GM19467 (cell line): ENCODE measurements at regions not wholly inside any gene's neighbourhood (a gene's known extent, or its start where the extent isn't known, plus 50 kb on each side); places are given as distances from the start of the nearest gene placed in this dataset.
A peak's percentile ranks its signal among the peaks of the same experiment; 100 is the strongest.

ENCODE experiments used
- ATAC-seq: cut with Tn5 transposase; IDR thresholded peaks from one replicate; pipeline ENCODE4 v1.9.1; 2021; ENCODE audit warnings: mild to moderate bottlenecking, moderate library complexity; ENCODE audit not compliant: unreplicated experiment

DNA sequence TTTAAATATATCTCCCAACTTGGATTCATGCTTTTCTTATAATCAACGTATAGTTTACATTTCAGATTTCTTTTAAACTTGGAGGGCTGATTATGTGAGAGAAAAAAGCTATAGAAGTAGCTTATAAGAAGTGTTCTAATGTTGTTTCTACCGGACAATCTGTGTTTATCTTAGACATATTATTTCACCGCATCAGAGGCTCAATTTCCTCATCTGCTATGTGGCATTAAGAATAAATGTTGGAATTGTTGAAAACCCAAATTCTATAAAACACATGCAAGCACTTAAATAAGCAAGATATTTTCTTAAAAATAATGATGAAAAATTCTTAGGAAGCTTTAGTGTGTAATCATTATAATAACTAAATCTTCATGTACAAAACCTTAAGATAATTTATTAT is 407.9 kb downstream of the HRH4 start:
- no peak for ATAC-seq

DNA sequence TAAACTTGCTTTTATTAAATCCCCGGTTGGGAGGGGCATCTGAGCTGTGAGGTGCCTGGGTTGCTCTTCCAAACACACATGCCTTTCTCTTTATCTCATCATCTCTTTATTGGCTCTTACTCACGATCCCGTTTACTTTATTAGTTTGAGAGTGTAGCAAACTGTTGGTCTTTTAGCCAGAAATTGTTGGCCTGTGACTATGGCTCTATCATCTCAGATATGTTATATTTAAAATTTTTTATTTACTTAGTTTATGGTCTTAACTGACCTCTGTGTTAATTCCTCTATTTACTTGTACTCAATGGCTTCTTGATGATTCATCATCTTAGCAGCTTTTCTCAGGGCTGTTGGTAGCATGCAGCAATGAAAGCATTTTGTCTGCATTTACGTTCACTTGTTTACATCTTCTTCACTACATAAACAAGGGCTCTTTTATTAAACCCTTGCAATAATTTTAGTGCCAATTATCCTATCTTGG is 408.4 kb downstream of the HRH4 start:
- no peak for ATAC-seq

DNA sequence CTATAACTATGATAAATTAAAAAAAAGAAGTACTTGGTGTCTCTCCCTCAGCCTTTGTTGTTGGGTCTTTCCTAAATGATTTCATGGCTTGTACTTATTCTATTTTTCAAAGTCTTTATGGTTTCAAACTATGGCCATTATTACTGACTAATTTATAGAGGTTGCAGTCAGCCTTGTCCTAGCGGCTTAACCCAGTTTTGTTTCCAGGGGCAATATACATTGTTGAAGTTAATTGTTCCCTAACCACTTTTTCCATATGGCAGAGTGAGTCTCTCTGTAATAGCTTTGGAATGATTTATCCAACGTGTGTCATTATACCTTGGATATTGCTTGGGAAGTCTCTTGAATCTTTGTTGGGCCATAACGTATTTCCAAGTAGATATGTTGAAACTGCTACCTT is 408.8 kb downstream of the HRH4 start:
- ATAC-seq: no peak

DNA sequence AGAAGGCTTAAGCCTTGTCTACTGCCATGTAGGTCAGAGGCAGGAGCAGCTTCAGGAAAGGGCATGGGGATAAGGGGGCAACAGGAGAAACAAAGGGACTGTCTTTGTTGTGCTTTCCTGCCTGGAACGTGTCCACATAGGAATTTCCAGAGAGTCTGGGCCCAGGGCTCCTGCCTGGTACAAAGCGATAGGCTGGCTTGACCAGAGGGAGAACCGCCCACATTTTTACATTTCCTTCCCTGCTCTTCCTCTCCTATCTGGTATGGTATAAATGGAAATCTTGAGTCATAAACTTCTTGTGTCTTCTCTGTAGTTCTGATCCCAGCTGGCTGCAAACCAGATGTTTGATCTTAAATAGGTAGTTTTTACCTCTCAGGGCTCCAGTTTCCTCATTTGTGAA is 414.8 kb downstream of the HRH4 start:
- ATAC-seq: no peak

DNA sequence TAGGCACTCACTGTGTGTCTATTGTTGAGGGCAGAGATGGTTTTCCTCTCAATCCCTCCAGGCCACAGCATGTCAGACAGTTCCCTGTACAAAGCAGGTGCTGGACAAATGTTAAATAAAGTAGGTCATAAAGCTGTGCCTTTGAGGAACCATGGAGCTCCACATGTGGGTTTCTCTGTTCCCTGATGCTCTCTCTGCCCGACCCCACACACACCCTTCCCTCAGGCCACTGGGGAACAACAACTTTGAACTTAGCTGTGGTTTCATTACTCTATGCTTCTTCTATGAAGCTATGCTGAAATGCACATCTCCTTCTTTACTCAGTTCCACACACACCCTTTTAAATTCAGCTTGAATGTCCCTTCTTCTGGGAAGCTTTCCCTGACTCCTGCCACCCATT is 415.3 kb downstream of the HRH4 start:
- no peak for ATAC-seq

DNA sequence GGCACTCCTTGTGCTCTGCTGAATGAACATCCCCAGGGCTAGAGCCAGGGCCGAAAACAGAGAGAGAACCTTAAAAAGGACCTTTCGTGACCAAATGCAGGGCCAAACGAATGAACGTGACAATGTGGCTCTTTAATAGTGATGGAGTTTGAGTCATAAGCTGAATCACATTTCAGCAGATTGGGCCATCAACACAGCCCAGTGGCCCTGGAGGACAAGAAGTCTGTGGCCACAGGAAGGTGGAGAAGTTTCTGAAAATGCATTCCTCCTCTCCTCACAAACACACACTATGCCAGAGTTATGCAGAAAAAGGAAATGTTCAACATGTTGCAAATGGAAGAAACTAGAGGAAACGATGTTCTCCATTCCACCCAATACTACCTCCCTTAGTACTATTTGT is 415.8 kb downstream of the HRH4 start:
- ATAC-seq: no peak

DNA sequence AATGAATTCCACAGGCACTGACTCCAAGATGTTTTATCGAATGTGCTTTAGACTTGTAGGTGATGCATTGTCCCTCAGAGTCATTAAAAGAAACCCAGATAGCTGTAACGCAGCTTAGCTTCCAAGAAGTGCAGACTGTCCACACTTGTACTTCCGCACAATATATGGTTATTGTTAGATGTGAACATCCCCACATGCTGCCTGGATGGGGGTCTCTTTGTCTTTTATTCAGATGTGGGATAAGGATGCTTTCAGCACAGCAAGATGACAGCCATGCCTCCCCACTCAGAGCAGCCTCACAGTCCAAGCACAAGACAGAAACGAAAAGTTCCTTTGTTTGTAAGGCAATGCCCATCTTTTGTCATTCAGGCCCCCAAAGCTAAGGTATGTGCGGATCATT is 416.6 kb downstream of the HRH4 start:
- ATAC-seq: no peak

DNA sequence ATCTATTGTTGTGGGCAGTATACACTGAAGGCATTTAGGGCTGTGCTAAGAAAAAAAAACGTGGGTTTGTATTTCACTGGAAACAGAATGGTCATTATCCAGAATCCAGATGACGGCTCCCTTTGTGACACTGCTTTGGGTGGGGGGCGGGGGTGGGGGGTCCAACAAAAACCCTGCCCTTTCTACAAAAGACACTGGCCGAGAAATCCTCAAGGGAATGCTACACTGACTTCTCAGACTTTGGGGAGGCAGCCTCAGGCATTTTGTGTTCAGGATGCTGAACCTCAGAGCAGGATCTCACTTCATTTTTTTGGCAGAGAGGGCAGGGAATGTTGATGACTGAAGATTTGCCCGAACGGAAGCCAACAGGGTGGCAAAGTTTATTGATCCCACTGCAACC is 417.1 kb downstream of the HRH4 start:
- no peak for ATAC-seq

DNA sequence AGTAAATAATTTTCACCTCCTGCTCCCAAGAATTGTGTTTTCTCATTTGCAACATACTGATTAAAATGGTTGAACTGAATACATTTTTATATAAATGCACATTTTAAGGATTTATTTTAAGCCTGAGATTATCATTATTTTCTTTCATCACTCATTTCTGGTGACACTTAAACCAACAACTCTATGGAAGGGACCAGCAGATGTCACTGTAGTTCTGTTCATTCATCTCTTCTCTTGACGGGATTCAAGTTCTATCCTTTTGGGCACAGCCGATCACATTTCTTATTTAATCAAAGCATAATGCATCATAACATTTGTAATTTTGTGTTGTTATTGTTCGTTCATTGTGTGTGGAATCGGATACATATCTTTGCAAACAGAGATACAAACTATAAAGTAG is 417.9 kb downstream of the HRH4 start:
- ATAC-seq: no peak

DNA sequence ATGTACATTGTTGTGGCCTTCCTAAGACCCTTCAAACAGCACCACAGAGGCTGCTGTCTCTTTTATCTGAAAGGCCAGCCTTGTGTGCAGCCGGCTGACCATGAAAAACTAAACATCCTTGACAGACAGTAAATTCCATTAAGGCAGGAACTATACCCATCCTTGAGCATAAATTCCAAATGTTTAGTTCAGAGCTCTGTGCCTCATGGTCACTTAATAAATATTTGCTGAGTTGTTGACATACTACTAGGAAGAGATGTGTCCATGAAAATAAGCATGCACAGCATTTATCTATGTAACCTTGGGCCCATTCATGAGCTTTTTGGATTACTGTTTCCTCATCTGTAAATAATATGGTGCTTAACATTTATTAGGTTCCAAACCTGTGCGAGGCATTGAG is 424.8 kb downstream of the HRH4 start:
- no peak for ATAC-seq

DNA sequence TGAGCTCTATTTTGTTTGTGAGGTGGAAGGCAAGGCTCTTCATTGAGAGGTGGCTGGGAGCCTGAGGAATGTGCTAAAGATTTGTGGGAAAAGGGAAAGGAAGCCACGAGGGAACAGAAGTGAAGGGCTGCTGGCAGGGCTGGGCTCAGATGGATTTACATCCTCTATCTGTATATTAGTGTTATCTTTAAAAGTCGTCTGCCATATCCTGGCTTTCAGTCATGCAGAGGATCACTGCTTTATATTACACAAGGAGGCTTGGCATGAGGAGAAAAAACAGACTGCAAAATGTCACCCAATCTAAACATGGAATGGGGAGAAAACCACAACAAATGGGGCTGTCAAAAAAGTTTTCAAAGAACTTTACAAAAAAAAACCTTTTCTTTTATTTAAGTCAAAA is 434.4 kb downstream of the HRH4 start:
- ATAC-seq: no peak

DNA sequence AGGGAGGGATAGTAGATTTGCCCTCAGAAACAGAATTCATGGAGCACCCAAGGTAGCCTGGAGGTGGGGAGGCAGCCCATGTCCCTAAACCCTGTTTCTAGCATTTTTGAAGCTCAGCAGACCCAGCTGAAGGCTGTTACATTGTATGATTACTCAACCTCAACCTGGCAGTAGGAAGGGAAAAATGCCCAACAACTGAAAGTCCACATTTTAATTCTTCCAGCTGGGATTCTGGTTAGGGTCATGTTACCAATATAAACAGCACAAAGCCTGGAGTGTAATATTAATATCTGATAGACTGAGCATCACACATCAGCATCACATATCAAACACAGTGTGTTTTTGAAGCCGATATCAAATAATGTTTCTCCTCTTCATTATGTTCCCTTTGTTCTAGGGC is 437.0 kb downstream of the HRH4 start:
- ATAC-seq: no peak

DNA sequence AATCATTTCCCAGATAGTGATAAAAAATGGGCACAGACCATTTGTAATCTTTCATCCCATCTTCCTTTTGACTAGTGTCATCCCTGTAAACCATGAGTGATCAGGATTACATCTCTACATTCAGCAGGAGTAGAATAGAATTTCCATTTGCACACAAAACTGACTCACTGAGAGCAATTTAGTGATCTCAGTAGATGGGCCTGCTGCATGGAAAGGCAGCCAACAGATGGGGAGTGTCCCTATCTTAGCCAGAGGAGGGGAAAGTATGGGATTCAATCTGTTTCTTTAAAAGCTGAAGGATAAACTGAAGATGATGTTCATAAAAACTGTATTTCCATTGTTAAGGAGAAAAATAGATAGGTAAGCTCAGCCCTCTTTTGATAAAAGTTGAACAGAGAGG is 441.7 kb downstream of the ZNF521 start:
- ATAC-seq: no peak

DNA sequence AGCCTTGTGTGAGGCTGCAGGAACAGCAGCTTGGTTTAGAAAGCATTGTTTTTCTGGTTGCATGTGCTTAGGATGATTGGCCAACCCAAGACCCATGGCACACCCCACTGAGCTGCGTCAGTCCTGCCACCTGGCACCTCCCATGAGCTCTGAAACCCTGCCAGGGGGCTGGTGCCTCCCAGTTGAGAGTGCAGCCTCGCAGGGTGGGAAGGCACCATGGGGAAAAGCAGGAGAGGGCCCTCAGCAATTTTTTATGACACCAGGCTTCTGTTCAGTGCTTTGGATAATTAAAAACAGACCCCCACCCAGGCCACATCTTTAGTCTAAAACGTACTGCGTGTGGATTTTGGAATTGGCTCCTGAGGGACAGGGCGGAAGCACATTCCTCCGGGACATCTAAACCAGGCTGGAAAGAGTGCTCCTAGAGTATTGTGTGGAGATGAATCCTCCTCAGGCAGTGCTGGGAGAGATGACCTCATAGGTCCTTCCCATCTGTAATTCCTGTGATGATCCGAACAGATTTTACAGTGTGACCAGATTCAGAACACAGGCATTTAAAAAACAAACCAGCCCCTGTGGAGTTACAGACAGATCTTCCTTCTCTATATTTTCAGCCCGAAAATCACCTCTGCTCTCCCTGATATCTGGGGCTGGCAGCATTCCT is 438.3 kb downstream of the ZNF521 start:
- no peak for ATAC-seq

DNA sequence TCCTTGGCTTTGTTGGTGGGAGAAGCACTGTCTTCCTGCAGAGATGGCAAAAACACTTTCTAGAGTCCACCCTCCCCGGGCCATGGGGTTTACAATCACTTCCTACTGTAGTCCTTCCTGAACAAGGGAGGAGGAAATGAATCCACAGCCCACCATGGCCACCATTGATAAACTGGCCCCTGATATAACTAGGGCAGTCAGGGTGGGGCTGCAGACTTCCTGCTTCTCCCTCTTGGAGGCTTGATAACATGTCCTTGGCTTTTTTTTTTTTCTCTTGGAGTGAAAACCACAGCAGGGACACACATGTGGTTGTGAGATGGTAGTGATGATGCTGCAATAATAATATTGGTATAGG is 437.8 kb downstream of the ZNF521 start:
- ATAC-seq: no peak

DNA sequence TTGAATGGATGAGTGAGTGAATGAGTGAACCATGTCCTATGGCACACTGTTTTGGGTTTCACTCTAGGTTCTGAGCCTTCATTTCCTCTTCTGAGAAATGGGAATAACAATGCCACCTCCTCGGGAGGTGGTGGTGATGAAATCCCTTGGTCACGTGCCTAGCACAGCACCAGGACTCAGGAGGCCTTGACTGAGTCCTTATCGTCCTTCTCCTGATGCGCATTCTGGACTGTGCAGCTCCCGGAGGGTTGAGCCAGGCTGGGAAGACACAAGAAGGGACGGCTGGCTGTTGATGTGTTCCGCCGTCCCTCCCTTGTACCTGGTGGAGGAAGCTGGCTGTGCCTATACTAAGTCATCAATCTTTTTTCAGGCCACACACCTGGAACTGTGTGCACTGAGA is 437.3 kb downstream of the ZNF521 start:
- ATAC-seq: no peak

DNA sequence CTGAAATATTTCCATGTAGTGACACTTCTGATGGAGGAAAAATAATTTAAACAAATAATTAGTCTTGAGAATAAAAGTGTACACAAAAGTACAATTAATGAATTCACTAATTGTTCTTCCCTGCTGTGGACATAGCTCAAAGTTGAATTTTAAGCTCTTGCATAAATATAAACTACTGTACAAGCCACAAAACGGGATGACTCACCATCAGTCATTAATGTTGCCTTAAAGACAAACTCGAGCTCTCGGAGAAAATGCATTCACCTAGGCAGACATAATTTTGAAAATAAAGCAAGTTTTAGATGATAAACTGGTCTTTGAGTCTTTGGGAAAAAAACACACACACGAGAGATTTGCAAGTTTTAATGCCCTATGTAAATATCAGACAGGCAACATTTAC is 436.4 kb downstream of the ZNF521 start:
- no peak for ATAC-seq

DNA sequence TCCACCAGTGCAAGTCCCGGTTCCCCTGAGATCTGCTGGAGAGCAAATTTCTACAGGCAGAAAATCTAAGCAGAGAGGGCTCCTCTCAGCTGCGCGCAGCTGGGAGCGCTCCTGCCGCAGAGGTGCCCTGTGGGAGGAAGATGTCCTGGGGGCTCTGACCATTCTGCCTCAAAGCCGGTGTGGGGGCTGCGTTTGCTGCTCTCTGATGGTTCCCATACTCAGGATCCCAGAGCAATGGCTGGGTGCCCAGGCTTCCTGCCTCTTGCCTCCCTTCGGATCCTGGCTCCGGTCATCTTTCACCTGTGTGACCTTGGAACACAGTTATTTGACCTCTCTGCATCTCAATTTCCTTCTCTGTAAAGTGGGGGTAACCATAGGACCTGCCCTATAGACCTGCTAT is 434.2 kb downstream of the ZNF521 start:
- ATAC-seq: no peak

DNA sequence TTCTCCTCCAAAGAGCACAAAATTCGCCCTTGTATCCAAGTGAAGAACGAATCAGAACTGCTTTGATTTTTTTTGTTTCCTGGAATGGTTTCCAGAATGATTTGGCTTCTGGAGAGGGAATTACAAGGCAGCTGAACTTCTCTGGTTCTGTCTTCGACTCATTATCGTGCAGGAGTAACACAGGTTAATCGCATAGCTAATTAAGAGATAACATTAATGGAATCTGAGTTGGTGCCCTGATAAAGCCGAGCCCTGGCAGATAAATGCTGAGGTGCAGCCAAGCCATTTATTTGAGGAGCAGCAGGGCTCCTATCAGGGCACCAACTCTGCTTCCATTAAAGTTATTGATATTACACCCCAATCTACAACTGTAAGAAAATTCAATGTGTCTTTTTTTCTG is 433.7 kb downstream of the ZNF521 start:
- no peak for ATAC-seq

DNA sequence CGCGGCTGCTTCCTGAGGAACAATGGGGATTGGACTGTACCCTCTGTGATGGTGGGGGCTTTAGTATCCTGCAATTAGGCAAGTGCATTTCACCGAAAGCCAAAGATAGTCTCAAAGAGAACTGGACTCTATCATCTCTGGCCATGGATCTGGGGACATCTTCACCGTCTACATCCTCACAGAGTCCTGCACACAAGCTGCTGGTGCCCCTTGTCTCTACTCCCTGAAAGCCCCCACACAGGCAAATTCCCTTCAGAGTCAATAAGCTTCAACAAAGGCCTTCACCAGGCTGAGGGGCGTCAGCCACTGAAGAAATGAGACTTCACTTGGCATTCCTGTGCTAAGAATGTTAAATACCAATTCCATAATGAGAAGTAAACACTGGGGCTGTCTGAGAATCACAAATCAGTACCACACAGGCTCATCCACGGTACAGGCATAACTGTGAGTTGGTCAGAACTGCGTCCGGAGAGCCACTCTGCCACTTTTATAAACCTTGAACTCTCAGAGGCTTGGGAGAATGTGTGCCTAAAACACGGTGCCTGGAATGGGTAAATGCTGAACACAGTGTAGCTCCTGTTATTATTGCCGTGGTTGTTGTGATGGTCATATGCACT is 432.7 kb downstream of the ZNF521 start:
- ATAC-seq: no peak

DNA sequence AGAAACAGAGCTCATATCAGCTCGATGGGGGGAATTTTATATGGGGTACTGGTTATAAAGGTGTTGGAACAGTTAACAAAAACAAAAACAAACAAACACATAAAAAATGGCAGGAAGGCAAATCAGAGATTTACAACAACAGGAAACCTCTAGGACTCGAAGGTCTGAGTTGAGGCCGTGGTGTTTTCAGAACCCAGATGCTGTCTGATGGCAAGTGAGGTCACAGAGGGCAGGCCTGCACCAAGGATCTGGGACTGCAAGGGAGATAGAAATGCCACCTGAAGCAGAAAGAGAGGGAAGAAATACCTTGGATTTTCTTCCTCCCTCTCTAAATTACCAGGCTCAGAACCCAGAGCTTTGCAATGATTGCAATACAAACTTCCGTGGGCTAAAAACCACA is 429.5 kb downstream of the ZNF521 start:
- ATAC-seq: peak; percentile 50

DNA sequence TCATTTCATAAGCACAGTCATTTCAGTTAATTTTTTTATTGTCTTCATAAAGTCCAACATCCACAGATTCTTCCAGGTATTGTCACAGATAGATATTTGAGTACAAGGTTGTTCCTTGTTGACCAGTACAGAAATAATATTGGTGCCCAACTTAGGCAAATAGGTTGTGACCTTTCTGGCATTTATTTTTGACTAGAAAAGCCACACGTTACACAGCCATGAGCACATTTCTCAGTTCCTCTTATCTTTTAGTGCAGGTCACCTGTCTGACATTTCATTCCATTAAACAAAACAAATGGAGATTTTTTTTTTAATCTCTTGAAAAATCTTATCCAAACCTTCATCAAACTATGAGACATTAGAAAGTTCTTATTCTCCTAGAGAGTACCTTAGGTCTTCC is 428.8 kb downstream of the ZNF521 start:
- peak; percentile 86 for ATAC-seq

DNA sequence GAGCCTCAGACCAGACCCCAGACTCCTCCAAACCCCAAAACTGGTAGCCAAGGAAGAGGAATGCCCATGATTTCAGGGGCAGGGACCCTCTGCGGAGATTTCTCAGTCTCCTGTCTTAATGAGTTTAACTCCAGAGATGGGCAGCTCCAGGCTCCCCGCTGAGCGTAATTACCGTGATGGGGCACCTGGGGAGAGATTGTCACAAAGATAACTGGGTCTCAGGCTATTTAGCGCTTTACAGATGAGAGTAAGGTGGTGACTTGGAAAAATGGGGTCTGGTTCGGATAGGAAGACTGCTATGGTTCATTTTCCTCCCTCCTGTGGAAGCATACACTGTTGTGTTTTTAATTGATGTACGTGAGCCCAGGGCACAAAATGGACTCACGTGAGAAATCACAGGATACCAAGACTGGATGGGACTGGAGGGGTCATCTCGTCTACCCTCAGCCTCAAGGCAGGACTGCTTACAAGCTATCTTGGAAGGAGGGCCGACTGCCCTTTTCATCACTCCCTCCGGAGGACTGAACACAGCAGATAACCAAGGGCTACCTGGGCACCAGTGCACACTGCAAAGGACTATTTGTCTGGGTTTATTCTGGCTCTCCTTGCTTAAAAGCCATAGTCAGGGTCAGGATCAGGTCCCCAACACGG is 427.8 kb downstream of the ZNF521 start:
- ATAC-seq: no peak
